Upper lobe of left lung (tissue), 4 donors: ENCODE measurements at regions not wholly inside any gene's neighbourhood (a gene's known extent, or its start where the extent isn't known, plus 50 kb on each side); places are given as distances from the start of the nearest gene placed in this dataset.

Source experiments
- CTCF ChIP-seq, 6 experiments: fragments of 450-650 bp in 4 of 6; fragments of 200-600 bp in 2 of 6; sonication (generic) in 2 of 6; IDR thresholded peaks; one replicate each; pipeline ENCODE4 v1.5.1; 2016 to 2019; ENCODE audit warnings: antibody characterized with exemption in 6 of 6
- EP300 ChIP-seq, 4 donors: sonication (generic); formaldehyde crosslinking; IDR thresholded peaks; one replicate each; pipeline ENCODE4 v1.5.1; 2017; ENCODE audit warnings: antibody characterized with exemption in 4 of 4, control low read depth in 2 of 4
- POLR2A ChIP-seq, 4 donors: fragments of 450-650 bp; IDR thresholded peaks; one replicate each; pipeline ENCODE4 v1.5.1; 2016 to 2017; ENCODE audit warnings: antibody characterized with exemption in 4 of 4, mild to moderate bottlenecking in 2 of 4
- POLR2AphosphoS5 ChIP-seq, 2 donors: sonication (generic); formaldehyde crosslinking; IDR thresholded peaks; one replicate each; pipeline ENCODE4 v1.5.1; 2017; ENCODE audit warnings: antibody characterized with exemption in 2 of 2

- no peak for TF ChIP-seq CTCF (IDR thresholded peaks at IDR 0.05)
- TF ChIP-seq POLR2A (IDR thresholded peaks at IDR 0.05): no peak
- TF ChIP-seq POLR2AphosphoS5 (IDR thresholded peaks at IDR 0.05): no peak
- TF ChIP-seq EP300 (IDR thresholded peaks at IDR 0.05): no peak
Observed at GRCh38 chr5:103389357-103389756, 130.8 kb downstream of the MACIR start.
